Stimulated activated CD8-positive, alpha-beta memory T cell treated with anti-CD3 and anti-CD28 coated beads, Interleukin-7, amount 100 ng/mL, for 1 hour (primary cell): ENCODE measurements at regions not wholly inside any gene's neighbourhood (a gene's known extent, or its start where the extent isn't known, plus 50 kb on each side); places are given as distances from the start of the nearest gene placed in this dataset.

Experiments
- DNase-seq, 2 donors: peaks; one replicate each; pipeline ENCODE4 v3.0.0-alpha.2; 2020; ENCODE audit warnings: low read depth in 2 of 2

- DNase-seq = peak in 1 of 2 donors; percentile 4
Measured at GRCh38 chr9:3732077-3733038, 206.6 kb upstream of the RFX3 start.

- no peak for DNase-seq
Measured at GRCh38 chr9:3730511-3730922, 204.7 kb upstream of the RFX3 start.

- DNase-seq = no peak
Measured at GRCh38 chr9:3721096-3721495, 195.3 kb upstream of the RFX3 start.

DNA sequence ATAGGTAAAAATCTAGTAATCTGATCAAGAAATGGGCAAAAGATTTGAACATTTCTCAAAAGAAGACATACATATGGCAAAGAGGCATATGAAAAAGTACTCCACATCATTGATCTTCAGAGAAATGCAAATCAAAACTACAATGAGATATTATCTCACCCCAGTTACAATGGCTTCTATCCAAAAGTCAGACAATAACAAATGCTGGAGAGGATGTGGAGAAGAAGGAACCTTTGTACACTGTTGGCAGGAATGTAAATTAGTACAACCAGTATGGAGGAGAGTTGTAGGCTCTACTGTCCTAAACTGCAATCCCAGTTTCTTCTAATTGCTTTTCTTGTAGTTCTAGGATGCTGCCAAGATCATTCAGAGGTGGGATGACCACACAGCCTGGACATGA is 193.5 kb upstream of the RFX3 start:
- DNase-seq = no peak

DNA sequence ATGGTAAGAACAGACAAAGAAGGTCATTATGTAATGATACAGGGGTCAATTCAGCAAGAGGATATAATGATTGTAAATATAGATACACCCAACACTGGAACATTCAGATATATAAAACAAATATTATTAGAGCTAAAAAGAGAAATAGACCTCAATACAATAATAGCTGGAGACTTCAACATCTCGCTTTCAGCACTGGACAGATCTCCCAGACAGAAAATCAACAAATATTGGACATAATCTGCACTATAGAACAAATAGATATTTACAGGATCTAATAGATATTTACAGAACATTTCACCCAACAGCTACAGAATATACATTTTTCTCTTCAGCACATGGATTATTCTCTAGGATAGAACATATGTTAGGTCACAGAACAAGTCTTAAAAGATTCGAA is 190.6 kb upstream of the RFX3 start:
- no peak for DNase-seq

- no peak for DNase-seq
Measured at GRCh38 chr9:3708751-3709150, 182.9 kb upstream of the RFX3 start.

GRCh38 chr9:3704890-3705289 is 179.1 kb upstream of the RFX3 start:
- DNase-seq = no peak

GRCh38 chr9:3700772-3701171 is 175.0 kb upstream of the RFX3 start:
- no peak for DNase-seq

- DNase-seq = no peak
Measured at GRCh38 chr9:3699883-3700282, 174.1 kb upstream of the RFX3 start.

- no peak for DNase-seq
Measured at GRCh38 chr9:3698531-3698930, 172.7 kb upstream of the RFX3 start.

DNA sequence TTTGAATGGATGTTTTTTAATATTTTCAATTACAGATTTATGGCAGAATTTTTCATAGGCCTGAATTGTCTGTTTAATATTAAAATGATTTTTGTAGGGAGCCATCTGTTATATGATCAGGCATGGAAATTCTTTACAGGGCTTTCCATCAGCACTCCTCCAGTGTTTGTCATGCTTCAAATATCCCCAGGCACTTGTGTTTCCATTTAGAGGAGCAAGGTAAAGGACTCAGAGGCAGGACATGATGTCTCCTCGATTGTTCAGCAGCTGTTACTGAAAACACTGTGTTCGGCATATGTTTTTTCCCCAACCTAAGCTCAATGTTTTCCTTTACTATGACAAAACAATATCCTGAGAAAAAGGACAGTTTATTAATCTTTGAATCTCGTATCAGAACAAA is 172.3 kb upstream of the RFX3 start:
- DNase-seq = no peak

DNA sequence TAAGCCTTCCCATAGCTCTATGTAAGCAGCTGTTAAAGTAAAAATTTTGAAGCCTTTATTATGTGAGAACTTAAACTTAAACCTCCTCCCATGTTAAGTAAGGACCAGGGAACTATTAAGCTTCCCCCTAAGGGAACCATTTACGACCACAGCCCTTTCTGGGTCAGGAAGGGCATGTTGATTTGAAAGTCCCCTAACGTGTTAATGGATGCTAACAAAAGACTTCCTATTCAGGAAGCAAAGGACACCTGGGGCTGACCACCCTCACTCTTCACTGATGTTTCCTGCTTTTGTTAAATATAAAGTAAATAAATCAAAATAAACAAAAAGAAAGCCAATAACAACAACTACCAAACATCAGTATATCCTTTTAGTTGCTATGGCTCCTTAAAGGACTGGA is 170.6 kb upstream of the RFX3 start:
- DNase-seq = no peak

DNA sequence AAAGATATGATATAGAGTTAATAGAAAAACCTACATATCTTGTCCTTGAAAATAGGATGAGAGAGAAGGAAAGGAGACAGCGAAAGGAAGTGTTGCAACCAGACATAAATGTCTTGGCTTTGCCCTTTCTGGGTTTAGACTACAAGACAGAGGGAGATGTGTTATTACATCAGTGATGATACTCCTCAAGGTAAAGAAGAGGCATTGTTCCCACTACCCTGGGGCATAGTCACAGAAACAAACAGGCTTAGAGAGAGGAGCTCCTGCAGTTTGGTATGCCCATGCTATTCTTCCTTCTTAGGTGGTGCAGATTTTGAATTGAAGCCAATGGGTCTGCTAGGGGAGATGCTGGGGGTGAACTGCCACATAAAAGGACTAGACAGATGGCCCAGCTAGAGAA is 166.8 kb upstream of the RFX3 start:
- DNase-seq = no peak

GRCh38 chr9:3689555-3689954 is 163.8 kb upstream of the RFX3 start:
- no peak for DNase-seq

DNA sequence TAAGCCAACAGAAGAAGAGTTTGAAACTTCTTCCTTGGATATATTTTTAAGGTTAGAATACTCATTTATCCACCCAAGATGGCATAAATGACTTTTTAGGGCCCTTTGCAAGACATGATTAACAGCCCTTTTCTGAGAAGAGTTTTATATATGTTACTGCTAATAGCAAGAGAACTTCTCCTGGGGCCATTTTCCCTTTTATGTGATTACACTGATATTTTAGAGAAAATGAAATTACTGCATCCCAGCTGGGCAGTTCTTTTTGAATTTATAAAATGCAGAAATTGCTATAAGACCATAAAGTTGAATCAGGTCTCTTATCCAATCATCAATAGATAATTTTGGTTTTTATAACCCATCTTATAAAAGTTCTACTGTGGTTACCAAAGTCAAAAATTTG is 161.3 kb upstream of the RFX3 start:
- no peak for DNase-seq

DNA sequence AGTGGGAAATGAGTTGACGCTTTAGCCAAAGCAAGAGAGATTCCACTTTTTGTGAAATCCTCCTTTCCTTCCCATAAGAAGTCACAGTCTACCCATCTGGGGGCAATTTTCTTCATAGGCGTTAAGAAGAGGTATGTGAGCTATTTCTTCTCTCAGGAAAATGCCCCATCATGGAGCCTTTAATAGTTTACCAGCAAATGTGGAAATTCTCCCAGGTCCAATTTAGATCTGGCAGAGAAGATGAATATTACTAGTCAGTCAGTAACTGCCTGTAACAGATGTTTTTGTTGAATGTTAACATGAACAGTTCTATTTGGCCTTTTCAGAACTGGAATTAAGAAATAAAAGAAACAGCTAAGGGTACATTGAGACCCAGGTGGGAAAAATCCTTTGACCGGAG is 156.4 kb upstream of the RFX3 start:
- no peak for DNase-seq

DNA sequence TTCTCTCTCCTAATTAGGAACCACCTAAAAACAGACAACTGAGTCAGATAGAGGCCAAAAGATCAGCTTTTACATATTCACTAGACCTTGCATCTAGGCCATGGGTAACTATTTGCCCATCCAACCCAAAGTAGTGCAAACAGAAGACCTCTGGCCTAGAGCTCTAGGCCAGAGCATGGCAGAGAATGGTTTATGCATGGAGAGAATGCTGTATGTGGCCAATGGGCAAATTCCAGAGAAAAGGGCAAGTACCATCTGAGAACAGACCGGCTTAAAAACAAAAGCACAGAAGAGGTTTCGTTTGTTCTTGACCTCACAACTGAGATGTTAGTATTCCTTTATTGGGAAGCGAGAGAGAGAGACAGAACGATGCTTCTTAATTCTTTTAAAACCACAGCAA is 151.7 kb upstream of the RFX3 start:
- no peak for DNase-seq

GRCh38 chr9:3676766-3677165 is 151.0 kb upstream of the RFX3 start:
- no peak for DNase-seq

DNA sequence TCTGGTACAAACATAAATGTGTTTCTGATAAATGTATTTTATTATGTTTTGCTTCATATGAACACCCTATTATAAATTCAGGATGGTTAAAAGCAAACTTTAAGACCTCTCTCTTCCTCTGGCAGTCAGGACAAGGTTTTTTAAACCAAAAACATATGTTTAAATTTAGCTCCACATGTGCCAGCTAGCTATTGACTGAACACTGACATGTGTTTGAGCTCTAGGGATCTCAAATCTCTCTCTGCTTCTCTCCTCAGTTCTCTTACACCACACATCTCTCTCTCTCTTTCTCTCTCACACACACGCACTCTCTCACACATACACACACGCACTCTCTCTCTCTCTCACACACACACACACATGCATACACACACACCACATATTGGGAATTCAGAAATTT is 150.1 kb upstream of the RFX3 start:
- no peak for DNase-seq

- no peak for DNase-seq
Measured at GRCh38 chr9:3674561-3674960, 148.8 kb upstream of the RFX3 start.

GRCh38 chr9:3672399-3672798 is 146.6 kb upstream of the RFX3 start:
- no peak for DNase-seq

GRCh38 chr9:3664044-3664443 is 138.2 kb upstream of the RFX3 start:
- DNase-seq = no peak

DNA sequence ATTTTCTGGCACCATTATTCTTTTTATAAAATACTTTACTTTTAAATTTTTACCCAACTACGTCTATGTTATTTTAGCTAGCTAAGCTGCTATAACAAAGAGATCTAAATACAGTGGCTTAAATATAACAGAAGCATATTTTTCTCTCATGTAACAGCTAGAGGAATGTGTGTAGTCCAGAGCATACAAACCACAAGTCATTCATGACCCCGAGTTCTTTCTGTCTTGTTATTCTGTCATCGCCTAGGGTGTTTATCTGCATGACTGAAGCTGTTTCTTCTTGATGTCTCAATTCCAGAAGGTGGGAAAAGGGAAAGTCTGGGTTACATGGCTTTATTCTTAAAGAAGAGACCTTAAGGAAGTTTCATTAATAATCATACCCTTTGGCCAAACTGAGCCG is 136.9 kb upstream of the RFX3 start:
- DNase-seq = no peak

- no peak for DNase-seq
Measured at GRCh38 chr9:3660936-3661335, 135.1 kb upstream of the RFX3 start.
